ENCODE measurements at regions not wholly inside any gene's neighbourhood (a gene's known extent, or its start where the extent isn't known, plus 50 kb on each side); places are given as distances from the start of the nearest gene placed in this dataset.

- TF ChIP-seq POLR2AphosphoS5 (IDR thresholded peaks at IDR 0.05; ENCODE audit: low read depth, low read length): no peak
- TF ChIP-seq ZNF274 (IDR thresholded peaks at IDR 0.05; ENCODE audit: low read depth, low read length): no peak
- TF ChIP-seq YY1 (IDR thresholded peaks at IDR 0.05; ENCODE audit: extremely low read depth, insufficient replicate concordance, low read depth, low read length): no peak
- no peak for TF ChIP-seq ZBTB33 (IDR thresholded peaks at IDR 0.05; ENCODE audit: extremely low read depth, insufficient replicate concordance, low read length)
- TF ChIP-seq POLR2A (IDR thresholded peaks at IDR 0.05; ENCODE audit: borderline replicate concordance, extremely low read depth, insufficient read depth, insufficient read length): no peak
- no peak for TF ChIP-seq RAD21 (IDR thresholded peaks at IDR 0.05; ENCODE audit: low read depth)
Measured at GRCh38 chr12:42759622-42760273, 170.2 kb upstream of the PRICKLE1 start.
